ENCODE measurements at regions not wholly inside any gene's neighbourhood (a gene's known extent, or its start where the extent isn't known, plus 50 kb on each side); places are given as distances from the start of the nearest gene placed in this dataset.
"Not testable (repeated sequence)": the region's sequence is repeated elsewhere in the genome, so short reads cannot be mapped to it uniquely, and the experiment has no call there.

- Histone ChIP-seq H3K4me3 (ENCODE audit: insufficient read depth, low read depth, low read length, poor library complexity, severe bottlenecking) (no peak overlapping the region), H3K36me3 (ENCODE audit: control insufficient read depth, insufficient read depth, low read length) (no peaks in the 10 kb centered on the region), H3K27me3 (replicated peaks; ENCODE audit: control insufficient read depth, insufficient read depth, low read length, poor library complexity, severe bottlenecking) (no peaks in the 10 kb centered on the region), H3K27ac (ENCODE audit: insufficient read depth, low read length, poor library complexity, severe bottlenecking) (no peak overlapping the region), H3K9me3 (ENCODE audit: control insufficient read depth, low read length) (no peaks in the 10 kb centered on the region), H3K4me1 (ENCODE audit: control insufficient read depth, insufficient read depth, low read length, poor library complexity, severe bottlenecking) (no peaks in the 10 kb centered on the region)
- DNase-seq, result no peak
Measured at GRCh38 chr12:126431767-126432166, 1366.5 kb downstream of the AACS start.

GRCh38 chr12:126432780-126433179 lies 1367.5 kb downstream of the AACS start:
- H3K4me1 ChIP-seq (ENCODE audit: control insufficient read depth, insufficient read depth, low read length, poor library complexity, severe bottlenecking), result no peaks in the 10 kb centered on the region
- no peaks in the 10 kb centered on the region for H3K27me3 ChIP-seq (replicated peaks; ENCODE audit: control insufficient read depth, insufficient read depth, low read length, poor library complexity, severe bottlenecking)
- no peak overlapping the region for H3K27ac ChIP-seq (ENCODE audit: insufficient read depth, low read length, poor library complexity, severe bottlenecking)
- H3K36me3 ChIP-seq (ENCODE audit: control insufficient read depth, insufficient read depth, low read length), result no peaks in the 10 kb centered on the region
- H3K4me3 ChIP-seq (ENCODE audit: insufficient read depth, low read depth, low read length, poor library complexity, severe bottlenecking), result no peak overlapping the region
- no peak for DNase-seq
- no peaks in the 10 kb centered on the region for H3K9me3 ChIP-seq (ENCODE audit: control insufficient read depth, low read length)

GRCh38 chr12:126434412-126434985 lies 1369.3 kb downstream of the AACS start:
- H3K36me3 ChIP-seq (ENCODE audit: control insufficient read depth, insufficient read depth, low read length), result no peaks in the 10 kb centered on the region
- no peaks in the 10 kb centered on the region for H3K27me3 ChIP-seq (replicated peaks; ENCODE audit: control insufficient read depth, insufficient read depth, low read length, poor library complexity, severe bottlenecking)
- H3K9me3 ChIP-seq (ENCODE audit: control insufficient read depth, low read length), result no peaks in the 10 kb centered on the region
- H3K4me3 ChIP-seq (ENCODE audit: insufficient read depth, low read depth, low read length, poor library complexity, severe bottlenecking), result no peak overlapping the region
- no peaks in the 10 kb centered on the region for H3K4me1 ChIP-seq (ENCODE audit: control insufficient read depth, insufficient read depth, low read length, poor library complexity, severe bottlenecking)
- no peak overlapping the region for H3K27ac ChIP-seq (ENCODE audit: insufficient read depth, low read length, poor library complexity, severe bottlenecking)
- no peak for DNase-seq

GRCh38 chr12:126436041-126436440 lies 1370.8 kb downstream of the AACS start:
- no peak for DNase-seq
- H3K4me3 ChIP-seq (ENCODE audit: insufficient read depth, low read depth, low read length, poor library complexity, severe bottlenecking), result no peak overlapping the region
- H3K4me1 ChIP-seq (ENCODE audit: control insufficient read depth, insufficient read depth, low read length, poor library complexity, severe bottlenecking), result no peaks in the 10 kb centered on the region
- H3K9me3 ChIP-seq (ENCODE audit: control insufficient read depth, low read length), result no peaks in the 10 kb centered on the region
- no peaks in the 10 kb centered on the region for H3K36me3 ChIP-seq (ENCODE audit: control insufficient read depth, insufficient read depth, low read length)
- no peak overlapping the region for H3K27ac ChIP-seq (ENCODE audit: insufficient read depth, low read length, poor library complexity, severe bottlenecking)
- no peaks in the 10 kb centered on the region for H3K27me3 ChIP-seq (replicated peaks; ENCODE audit: control insufficient read depth, insufficient read depth, low read length, poor library complexity, severe bottlenecking)

- Histone ChIP-seq H3K4me3 (ENCODE audit: insufficient read depth, low read depth, low read length, poor library complexity, severe bottlenecking) (no peak overlapping the region), H3K36me3 (ENCODE audit: control insufficient read depth, insufficient read depth, low read length) (no peaks in the 10 kb centered on the region), H3K27me3 (replicated peaks; ENCODE audit: control insufficient read depth, insufficient read depth, low read length, poor library complexity, severe bottlenecking) (no peaks in the 10 kb centered on the region), H3K9me3 (ENCODE audit: control insufficient read depth, low read length) (no peaks in the 10 kb centered on the region), H3K4me1 (ENCODE audit: control insufficient read depth, insufficient read depth, low read length, poor library complexity, severe bottlenecking) (no peaks in the 10 kb centered on the region), H3K27ac (ENCODE audit: insufficient read depth, low read length, poor library complexity, severe bottlenecking) (no peak overlapping the region)
- no peak for DNase-seq
Measured at GRCh38 chr12:126437934-126438333, 1372.7 kb downstream of the AACS start.

GRCh38 chr12:126443977-126444376 lies 1378.7 kb downstream of the AACS start:
- no peaks in the 10 kb centered on the region for H3K36me3 ChIP-seq (ENCODE audit: control insufficient read depth, insufficient read depth, low read length)
- H3K27ac ChIP-seq (ENCODE audit: insufficient read depth, low read length, poor library complexity, severe bottlenecking), result no peak overlapping the region
- no peak for DNase-seq
- no peaks in the 10 kb centered on the region for H3K27me3 ChIP-seq (replicated peaks; ENCODE audit: control insufficient read depth, insufficient read depth, low read length, poor library complexity, severe bottlenecking)
- H3K9me3 ChIP-seq (ENCODE audit: control insufficient read depth, low read length), result no peaks in the 10 kb centered on the region
- H3K4me1 ChIP-seq (ENCODE audit: control insufficient read depth, insufficient read depth, low read length, poor library complexity, severe bottlenecking), result no peaks in the 10 kb centered on the region
- H3K4me3 ChIP-seq (ENCODE audit: insufficient read depth, low read depth, low read length, poor library complexity, severe bottlenecking), result no peak overlapping the region

GRCh38 chr12:126447346-126447745 lies 1382.1 kb downstream of the AACS start:
- no peak overlapping the region for H3K4me3 ChIP-seq (ENCODE audit: insufficient read depth, low read depth, low read length, poor library complexity, severe bottlenecking)
- H3K9me3 ChIP-seq (ENCODE audit: control insufficient read depth, low read length), result no peaks in the 10 kb centered on the region
- H3K4me1 ChIP-seq (ENCODE audit: control insufficient read depth, insufficient read depth, low read length, poor library complexity, severe bottlenecking), result no peaks in the 10 kb centered on the region
- H3K27ac ChIP-seq (ENCODE audit: insufficient read depth, low read length, poor library complexity, severe bottlenecking), result no peak overlapping the region
- no peak for DNase-seq
- H3K27me3 ChIP-seq (replicated peaks; ENCODE audit: control insufficient read depth, insufficient read depth, low read length, poor library complexity, severe bottlenecking), result no peaks in the 10 kb centered on the region
- no peaks in the 10 kb centered on the region for H3K36me3 ChIP-seq (ENCODE audit: control insufficient read depth, insufficient read depth, low read length)

GRCh38 chr12:126451809-126452208 lies 1386.6 kb downstream of the AACS start:
- no peaks in the 10 kb centered on the region for H3K9me3 ChIP-seq (ENCODE audit: control insufficient read depth, low read length)
- no peak for DNase-seq
- no peaks in the 10 kb centered on the region for H3K27me3 ChIP-seq (replicated peaks; ENCODE audit: control insufficient read depth, insufficient read depth, low read length, poor library complexity, severe bottlenecking)
- H3K27ac ChIP-seq (ENCODE audit: insufficient read depth, low read length, poor library complexity, severe bottlenecking), result no peak overlapping the region
- no peaks in the 10 kb centered on the region for H3K4me1 ChIP-seq (ENCODE audit: control insufficient read depth, insufficient read depth, low read length, poor library complexity, severe bottlenecking)
- H3K4me3 ChIP-seq (ENCODE audit: insufficient read depth, low read depth, low read length, poor library complexity, severe bottlenecking), result no peak overlapping the region
- no peaks in the 10 kb centered on the region for H3K36me3 ChIP-seq (ENCODE audit: control insufficient read depth, insufficient read depth, low read length)

- not testable (repeated sequence) for H3K9me3 ChIP-seq (ENCODE audit: control insufficient read depth, low read length); H3K27me3 ChIP-seq (replicated peaks; ENCODE audit: control insufficient read depth, insufficient read depth, low read length, poor library complexity, severe bottlenecking); H3K27ac ChIP-seq (ENCODE audit: insufficient read depth, low read length, poor library complexity, severe bottlenecking); H3K36me3 ChIP-seq (ENCODE audit: control insufficient read depth, insufficient read depth, low read length); H3K4me1 ChIP-seq (ENCODE audit: control insufficient read depth, insufficient read depth, low read length, poor library complexity, severe bottlenecking); DNase-seq; H3K4me3 ChIP-seq (ENCODE audit: insufficient read depth, low read depth, low read length, poor library complexity, severe bottlenecking)
Measured at GRCh38 chr12:126452686-126453085, 1387.5 kb downstream of the AACS start.

GRCh38 chr12:126454581-126454980 lies 1389.3 kb downstream of the AACS start:
- Histone ChIP-seq H3K4me3 (ENCODE audit: insufficient read depth, low read depth, low read length, poor library complexity, severe bottlenecking) (no peak overlapping the region), H3K27ac (ENCODE audit: insufficient read depth, low read length, poor library complexity, severe bottlenecking) (no peak overlapping the region), H3K4me1 (ENCODE audit: control insufficient read depth, insufficient read depth, low read length, poor library complexity, severe bottlenecking) (no peaks in the 10 kb centered on the region), H3K9me3 (ENCODE audit: control insufficient read depth, low read length) (no peaks in the 10 kb centered on the region), H3K27me3 (replicated peaks; ENCODE audit: control insufficient read depth, insufficient read depth, low read length, poor library complexity, severe bottlenecking) (no peaks in the 10 kb centered on the region), H3K36me3 (ENCODE audit: control insufficient read depth, insufficient read depth, low read length) (no peaks in the 10 kb centered on the region)
- no peak for DNase-seq

All from effector memory CD4-positive, alpha-beta T cell (primary cell).